MM.1S (cell line): ENCODE measurements at regions not wholly inside any gene's neighbourhood (a gene's known extent, or its start where the extent isn't known, plus 50 kb on each side); places are given as distances from the start of the nearest gene placed in this dataset.

Experiments
- DNase-seq: peaks from one replicate; pipeline ENCODE4 v3.0.0-alpha.2; 2015
- H2AFZ ChIP-seq: fragments of 300-600 bp; sonication (generic); 2 replicates; pipeline ENCODE4 v1.6.0; 2016; ENCODE audit warnings: antibody characterized with exemption, low read length
- H3F3A ChIP-seq: fragments of 300-600 bp; sonication (generic); 2 replicates; pipeline ENCODE4 v1.6.1; 2016; ENCODE audit warnings: mild to moderate bottlenecking, antibody characterized with exemption, low read length, moderate library complexity, mixed read lengths; ENCODE audit not compliant: insufficient read depth
- H3K27ac ChIP-seq: fragments of 300-600 bp; sonication (generic); 2 replicates; pipeline ENCODE4 v1.5.1; 2016; ENCODE audit warnings: mild to moderate bottlenecking, low read length
- H3K27me3 ChIP-seq: fragments of 300-600 bp; sonication (generic); replicated peaks from 2 replicates; pipeline ENCODE4 v1.6.0; 2016; ENCODE audit warnings: low read length; ENCODE audit not compliant: insufficient read depth
- H3K36me3 ChIP-seq: fragments of 300-600 bp; sonication (generic); replicated peaks from 2 replicates; pipeline ENCODE4 v1.6.1; 2016; ENCODE audit warnings: mild to moderate bottlenecking, low read length, mixed read lengths; ENCODE audit not compliant: insufficient read depth
- H3K4me1 ChIP-seq: fragments of 300-600 bp; sonication (generic); 2 replicates; pipeline ENCODE4 v1.6.1; 2016; ENCODE audit warnings: low read length, mixed read lengths
- H3K4me2 ChIP-seq: fragments of 300-600 bp; sonication (generic); 2 replicates; pipeline ENCODE4 v1.6.0; 2016; ENCODE audit warnings: low read depth, low read length
- H3K4me3 ChIP-seq: fragments of 300-600 bp; sonication (generic); 2 replicates; pipeline ENCODE4 v1.5.1; 2016; ENCODE audit warnings: low read length, mixed read lengths
- H3K79me2 ChIP-seq: fragments of 300-600 bp; sonication (generic); 2 replicates; pipeline ENCODE4 v1.6.1; 2016; ENCODE audit warnings: mixed run types, low read length, mixed read lengths
- H3K9ac ChIP-seq: fragments of 300-600 bp; sonication (generic); 2 replicates; pipeline ENCODE4 v1.6.1; 2016; ENCODE audit warnings: low read length, mixed read lengths
- H3K9me2 ChIP-seq: fragments of 300-600 bp; sonication (generic); replicated peaks from 2 replicates; pipeline ENCODE4 v1.6.1; 2016; ENCODE audit warnings: mild to moderate bottlenecking, low read length, mixed read lengths; ENCODE audit not compliant: insufficient read depth
- H3K9me3 ChIP-seq: fragments of 300-600 bp; sonication (generic); replicated peaks from 2 replicates; pipeline ENCODE4 v1.6.1; 2016; ENCODE audit warnings: mild to moderate bottlenecking, low read length, mixed read lengths; ENCODE audit not compliant: insufficient read depth
- H4K20me1 ChIP-seq: fragments of 300-600 bp; sonication (generic); 2 replicates; pipeline ENCODE4 v1.6.1; 2016; ENCODE audit warnings: mild to moderate bottlenecking, low read length, moderate library complexity, mixed read lengths; ENCODE audit not compliant: insufficient read depth
- EZH2 ChIP-seq: fragments of 300-600 bp; sonication (generic); optimal IDR thresholded peaks from 2 replicates; pipeline ENCODE3; 2017; ENCODE audit warnings: low read depth, mild to moderate bottlenecking, antibody characterized with exemption, low read length, mixed read lengths
- EZH2phosphoT487 ChIP-seq: fragments of 300-600 bp; sonication (generic); IDR thresholded peaks from 2 replicates; pipeline ENCODE4 v1.6.1; 2018; ENCODE audit warnings: antibody characterized with exemption, low read length
- TF ChIP-seq, protein P1 (sequence below): fragments of 300-600 bp; sonication (generic); IDR thresholded peaks from 2 replicates; pipeline ENCODE4 v1.5.1; 2016; ENCODE audit warnings: antibody characterized with exemption, low read length, mixed read lengths

DNA sequence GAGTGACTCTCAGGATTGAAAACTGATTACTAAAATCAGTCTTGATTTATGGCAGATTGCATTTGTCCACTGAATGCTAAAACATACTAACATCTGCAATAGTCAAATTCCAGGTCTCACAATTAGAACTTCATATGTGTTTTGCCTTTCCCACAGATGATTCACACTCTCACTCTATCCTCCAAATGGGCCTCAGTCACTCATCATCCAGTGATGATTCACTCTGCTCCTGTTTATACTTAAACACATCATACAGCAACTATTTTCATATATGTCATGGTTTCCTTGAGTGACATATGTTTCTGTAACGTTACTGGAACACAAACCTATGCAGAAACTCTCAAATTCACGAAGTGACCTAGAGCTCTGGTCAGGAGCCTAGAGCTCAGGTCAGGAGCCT is 512.9 kb downstream of the HINT1 start:
- DNase-seq = no peak
- no peaks in the 10 kb centered on the region for H3F3A ChIP-seq
- no peaks in the 10 kb centered on the region for H3K36me3 ChIP-seq
- H3K9ac ChIP-seq = no peak overlapping the region
- TF ChIP-seq EZH2 (no peak), EZH2phosphoT487 (no peak)
- TF ChIP-seq, protein P1, sequence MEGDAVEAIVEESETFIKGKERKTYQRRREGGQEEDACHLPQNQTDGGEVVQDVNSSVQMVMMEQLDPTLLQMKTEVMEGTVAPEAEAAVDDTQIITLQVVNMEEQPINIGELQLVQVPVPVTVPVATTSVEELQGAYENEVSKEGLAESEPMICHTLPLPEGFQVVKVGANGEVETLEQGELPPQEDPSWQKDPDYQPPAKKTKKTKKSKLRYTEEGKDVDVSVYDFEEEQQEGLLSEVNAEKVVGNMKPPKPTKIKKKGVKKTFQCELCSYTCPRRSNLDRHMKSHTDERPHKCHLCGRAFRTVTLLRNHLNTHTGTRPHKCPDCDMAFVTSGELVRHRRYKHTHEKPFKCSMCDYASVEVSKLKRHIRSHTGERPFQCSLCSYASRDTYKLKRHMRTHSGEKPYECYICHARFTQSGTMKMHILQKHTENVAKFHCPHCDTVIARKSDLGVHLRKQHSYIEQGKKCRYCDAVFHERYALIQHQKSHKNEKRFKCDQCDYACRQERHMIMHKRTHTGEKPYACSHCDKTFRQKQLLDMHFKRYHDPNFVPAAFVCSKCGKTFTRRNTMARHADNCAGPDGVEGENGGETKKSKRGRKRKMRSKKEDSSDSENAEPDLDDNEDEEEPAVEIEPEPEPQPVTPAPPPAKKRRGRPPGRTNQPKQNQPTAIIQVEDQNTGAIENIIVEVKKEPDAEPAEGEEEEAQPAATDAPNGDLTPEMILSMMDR = no peak
- no peak overlapping the region for H3K27ac ChIP-seq
- H4K20me1 ChIP-seq = no peaks in the 10 kb centered on the region
- no peak overlapping the region for H3K4me2 ChIP-seq
- no peaks in the 10 kb centered on the region for H3K4me1 ChIP-seq
- no peaks in the 10 kb centered on the region for H3K79me2 ChIP-seq
- no peaks in the 10 kb centered on the region for H3K9me3 ChIP-seq
- H3K27me3 ChIP-seq = no peaks in the 10 kb centered on the region
- no peaks in the 10 kb centered on the region for H3K9me2 ChIP-seq
- H3K4me3 ChIP-seq = no peak overlapping the region
- H2AFZ ChIP-seq = no peak overlapping the region

DNA sequence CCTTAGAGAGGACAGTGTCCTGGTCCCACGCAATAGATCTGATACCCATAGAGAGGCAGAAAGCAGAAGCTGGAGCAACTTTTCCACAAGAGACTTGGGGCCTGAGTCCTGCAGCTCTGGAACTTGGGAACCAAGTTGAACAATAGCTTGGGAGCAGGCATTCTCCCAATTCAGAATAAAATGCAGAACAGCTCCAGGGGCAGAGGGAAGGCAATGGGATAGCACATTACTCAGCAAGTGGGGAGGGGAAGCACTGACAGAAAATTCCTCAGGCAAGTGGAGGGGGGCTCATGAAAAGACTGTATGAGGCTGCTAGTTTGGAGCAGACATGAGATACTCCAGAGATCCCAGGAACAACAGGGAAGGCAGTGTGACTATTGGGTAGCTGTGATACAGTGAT is 513.6 kb downstream of the HINT1 start:
- Histone ChIP-seq H3K4me3 (no peak overlapping the region), H3K9me3 (no peaks in the 10 kb centered on the region), H3K79me2 (no peaks in the 10 kb centered on the region), H2AFZ (no peak overlapping the region), H3K9ac (no peak overlapping the region), H3K9me2 (no peaks in the 10 kb centered on the region), H3K36me3 (no peaks in the 10 kb centered on the region), H3F3A (no peaks in the 10 kb centered on the region), H3K27ac (no peak overlapping the region), H3K4me2 (no peak overlapping the region), H3K27me3 (no peaks in the 10 kb centered on the region), H4K20me1 (no peaks in the 10 kb centered on the region), H3K4me1 (no peaks in the 10 kb centered on the region)
- no peak for DNase-seq
- TF ChIP-seq, protein P1 = no peak
- TF ChIP-seq EZH2phosphoT487 (no peak), EZH2 (no peak)

DNA sequence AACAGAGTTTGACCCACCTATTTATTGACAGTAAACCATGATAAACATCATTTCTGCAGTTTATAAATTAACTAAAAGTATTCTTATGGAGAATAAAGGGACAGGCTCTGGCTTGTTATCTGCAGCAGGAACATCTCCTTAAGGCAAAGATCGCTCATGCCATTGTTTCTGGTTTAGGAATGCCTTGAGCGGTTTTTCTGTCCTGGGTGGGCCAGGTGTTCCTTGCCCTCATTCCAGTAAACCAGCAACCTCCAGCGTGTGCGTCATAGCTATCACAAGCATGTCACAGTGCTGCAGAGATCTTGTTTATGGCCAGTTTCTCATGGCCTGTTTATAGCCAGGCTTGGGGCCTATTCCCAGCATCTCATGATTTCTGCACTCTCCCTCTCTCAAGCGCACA is 521.7 kb downstream of the HINT1 start:
- H3K36me3 ChIP-seq = no peaks in the 10 kb centered on the region
- H3K9me3 ChIP-seq = no peaks in the 10 kb centered on the region
- H3K79me2 ChIP-seq = no peaks in the 10 kb centered on the region
- no peak for DNase-seq
- no peaks in the 10 kb centered on the region for H4K20me1 ChIP-seq
- H3K9ac ChIP-seq = no peak overlapping the region
- H3K4me1 ChIP-seq = no peaks in the 10 kb centered on the region
- no peak overlapping the region for H3K27ac ChIP-seq
- H3K9me2 ChIP-seq = no peaks in the 10 kb centered on the region
- no peak for TF ChIP-seq EZH2
- no peak for TF ChIP-seq EZH2phosphoT487
- TF ChIP-seq, protein P1 = no peak
- H2AFZ ChIP-seq = no peak overlapping the region
- H3K27me3 ChIP-seq = no peaks in the 10 kb centered on the region
- no peak overlapping the region for H3K4me3 ChIP-seq
- H3K4me2 ChIP-seq = no peak overlapping the region
- H3F3A ChIP-seq = no peaks in the 10 kb centered on the region
